NCI-H1436 treated with DMSO at 0.1 percent for 48 hours (cell line): ENCODE measurements at regions not wholly inside any gene's neighbourhood (a gene's known extent, or its start where the extent isn't known, plus 50 kb on each side); places are given as distances from the start of the nearest gene placed in this dataset.
"Not testable (repeated sequence)": the region's sequence is repeated elsewhere in the genome, so short reads cannot be mapped to it uniquely, and the experiment has no call there.

ENCODE experiments used
- DNase-seq: peaks from one replicate; lab custom pipeline; 2025; lab: John Stamatoyannopoulos, UW

- DNase-seq, result no peak
Observed at GRCh38 chr2:239654266-239654665, 253.4 kb upstream of the HDAC4 start.

- no peak for DNase-seq
Observed at GRCh38 chr2:239651859-239652258, 251.0 kb upstream of the HDAC4 start.

GRCh38 chr2:239650674-239651073 lies 249.9 kb upstream of the HDAC4 start:
- no peak for DNase-seq

- no peak for DNase-seq
Observed at GRCh38 chr2:239649309-239649708, 248.5 kb upstream of the HDAC4 start.

- no peak for DNase-seq
Observed at GRCh38 chr2:239648607-239649006, 247.8 kb upstream of the HDAC4 start.

- no peak for DNase-seq
Observed at GRCh38 chr2:239647052-239647819, 246.4 kb upstream of the HDAC4 start.

GRCh38 chr2:239646184-239646583 lies 245.4 kb upstream of the HDAC4 start:
- no peak for DNase-seq

GRCh38 chr2:239644594-239644993 lies 243.8 kb upstream of the HDAC4 start:
- not testable (repeated sequence) for DNase-seq

GRCh38 chr2:239644011-239644410 lies 243.2 kb upstream of the HDAC4 start:
- DNase-seq, result no peak

GRCh38 chr2:239642406-239643004 lies 241.7 kb upstream of the HDAC4 start:
- DNase-seq, result no peak

GRCh38 chr2:239641904-239642303 lies 241.1 kb upstream of the HDAC4 start:
- DNase-seq, result not testable (repeated sequence)

GRCh38 chr2:239640676-239641578 lies 240.1 kb upstream of the HDAC4 start:
- DNase-seq, result no peak

- DNase-seq, result no peak
Observed at GRCh38 chr2:239640210-239640609, 239.4 kb upstream of the HDAC4 start.

GRCh38 chr2:239639421-239640185 lies 238.8 kb upstream of the HDAC4 start:
- no peak for DNase-seq

- DNase-seq, result no peak
Observed at GRCh38 chr2:239638376-239638775, 237.6 kb upstream of the HDAC4 start.

- no peak for DNase-seq
Observed at GRCh38 chr2:239636808-239637207, 236.0 kb upstream of the HDAC4 start.

GRCh38 chr2:239634769-239635168 lies 233.9 kb upstream of the HDAC4 start:
- no peak for DNase-seq

GRCh38 chr2:239630618-239631286 lies 229.9 kb upstream of the HDAC4 start:
- DNase-seq, result no peak

- DNase-seq, result no peak
Observed at GRCh38 chr2:239629926-239630617, 229.3 kb upstream of the HDAC4 start.

- DNase-seq, result no peak
Observed at GRCh38 chr2:239626961-239627592, 226.3 kb upstream of the HDAC4 start.
